HEK293 (cell line): ENCODE measurements at regions not wholly inside any gene's neighbourhood (a gene's known extent, or its start where the extent isn't known, plus 50 kb on each side); places are given as distances from the start of the nearest gene placed in this dataset.

Experiments used
- CTCF ChIA-PET: fragments of 350-600 bp; formaldehyde crosslinking; extraction: SDS; loops from one replicate; lab custom pipeline; 2021; ENCODE audit warnings: antibody characterized with exemption; lab: Yijun Ruan, JAX
- POLR2A ChIA-PET: fragments of 300-600 bp; formaldehyde crosslinking; extraction: SDS; loops from one replicate; lab custom pipeline; 2020; ENCODE audit warnings: antibody characterized with exemption, inconsistent platforms; lab: Yijun Ruan, JAX
- H3K27ac ChIP-seq: fragments of 200-500 bp; sonication (Bioruptor generic); 2 replicates; pipeline ENCODE4 v1.5.1; 2014; ENCODE audit warnings: low read depth, low read length, control low read depth, inconsistent platforms; ENCODE audit errors: extremely low read depth
- H3K36me3 ChIP-seq, 2 experiments: fragments of 200-500 bp in 1 of 2; sonication (Bioruptor generic) in 1 of 2; 1 replicate in 1 of 2; 2 replicates in 1 of 2; pipeline ENCODE4 v1.5.1; 2014 to 2017; ENCODE audit warnings: inconsistent platforms in 2 of 2, low read length in 2 of 2; ENCODE audit not compliant: control insufficient read depth in 2 of 2, insufficient read depth in 1 of 2
- H3K4me1 ChIP-seq: fragments of 200-500 bp; sonication (Bioruptor generic); 2 replicates; pipeline ENCODE4 v1.5.1; 2014; ENCODE audit warnings: mild to moderate bottlenecking, low read length, inconsistent platforms; ENCODE audit not compliant: control insufficient read depth, insufficient read depth
- H3K4me3 ChIP-seq: 2 replicates; pipeline ENCODE4 v1.5.1; 2011; ENCODE audit warnings: low read depth, mild to moderate bottlenecking, control low read depth, low read length, moderate library complexity
- H3K9me3 ChIP-seq: fragments of 200-500 bp; sonication (Bioruptor generic); 2 replicates; pipeline ENCODE4 v1.5.1; 2014; ENCODE audit warnings: low read depth, low read length, inconsistent platforms; ENCODE audit not compliant: control insufficient read depth, insufficient read depth
- HOXD13 ChIP-seq: sonication (generic); formaldehyde crosslinking; IDR thresholded peaks from 2 replicates; pipeline ENCODE4 v1.8.0; 2022; ENCODE audit warnings: missing genetic modification reagents, borderline replicate concordance
- INSM2 ChIP-seq: fragments of 450-650 bp; formaldehyde crosslinking; IDR thresholded peaks from 2 replicates; pipeline ENCODE4 v1.5.1; 2016; ENCODE audit warnings: missing biosample characterization, missing genetic modification characterization
- KLF16 ChIP-seq: fragments of 450-650 bp; formaldehyde crosslinking; IDR thresholded peaks from 2 replicates; pipeline ENCODE4 v1.5.1; 2017; ENCODE audit warnings: missing biosample characterization, missing genetic modification characterization
- PRDM2 ChIP-seq: fragments of 450-650 bp; formaldehyde crosslinking; IDR thresholded peaks from 2 replicates; pipeline ENCODE4 v1.5.1; 2016; ENCODE audit warnings: missing biosample characterization, missing genetic modification characterization, borderline replicate concordance
- SCRT1 ChIP-seq: fragments of 450-650 bp; formaldehyde crosslinking; IDR thresholded peaks from 2 replicates; pipeline ENCODE4 v1.5.1; 2016; ENCODE audit warnings: missing biosample characterization, missing genetic modification characterization, borderline replicate concordance
- SETDB1 ChIP-seq: IDR thresholded peaks from one replicate; pipeline ENCODE4 v1.6.1; 2017; ENCODE audit warnings: mild to moderate bottlenecking, low read length, moderate library complexity, mixed read lengths; ENCODE audit not compliant: insufficient read length
- SP2 ChIP-seq: fragments of 450-650 bp; formaldehyde crosslinking; IDR thresholded peaks from 2 replicates; pipeline ENCODE4 v1.5.1; 2016; ENCODE audit warnings: missing biosample characterization, missing genetic modification characterization
- SP3 ChIP-seq: fragments of 450-650 bp; formaldehyde crosslinking; IDR thresholded peaks from 2 replicates; pipeline ENCODE4 v1.5.1; 2016; ENCODE audit warnings: missing biosample characterization, missing genetic modification characterization
- ZNF146 ChIP-seq: fragments of 450-650 bp; formaldehyde crosslinking; IDR thresholded peaks from 2 replicates; pipeline ENCODE4 v1.5.1; 2016; ENCODE audit warnings: missing biosample characterization, missing genetic modification characterization
- ZNF155 ChIP-seq: fragments of 450-650 bp; formaldehyde crosslinking; IDR thresholded peaks from 2 replicates; pipeline ENCODE4 v1.5.1; 2016; ENCODE audit warnings: missing biosample characterization, missing genetic modification characterization
- ZNF202 ChIP-seq: fragments of 450-650 bp; formaldehyde crosslinking; IDR thresholded peaks from 2 replicates; pipeline ENCODE4 v1.5.1; 2016; ENCODE audit warnings: missing biosample characterization, missing genetic modification characterization, borderline replicate concordance
- ZNF274 ChIP-seq, 2 experiments: fragments of 200-500 bp in 1 of 2; fragments of 450-650 bp in 1 of 2; sonication (Bioruptor generic) in 1 of 2; formaldehyde crosslinking in 1 of 2; IDR thresholded peaks; 2 replicates each; pipeline versions ENCODE4 v1.5.1 to v1.6.1; 2014 to 2016; ENCODE audit warnings: borderline replicate concordance in 1 of 2, inconsistent platforms in 1 of 2, low read length in 1 of 2, missing biosample characterization in 1 of 2, missing genetic modification characterization in 1 of 2
- ZNF426 ChIP-seq: fragments of 450-650 bp; formaldehyde crosslinking; IDR thresholded peaks from 2 replicates; pipeline ENCODE4 v1.5.1; 2017; ENCODE audit warnings: missing biosample characterization, missing genetic modification characterization, mild to moderate bottlenecking, inconsistent platforms, moderate library complexity
- ZNF449 ChIP-seq: fragments of 450-650 bp; formaldehyde crosslinking; IDR thresholded peaks from 2 replicates; pipeline ENCODE4 v1.5.1; 2017; ENCODE audit warnings: missing biosample characterization, mild to moderate bottlenecking, missing genetic modification characterization, moderate library complexity
- ZNF571 ChIP-seq: fragments of 450-650 bp; formaldehyde crosslinking; IDR thresholded peaks from 2 replicates; pipeline ENCODE4 v1.5.0; 2017; ENCODE audit warnings: missing biosample characterization, missing genetic modification characterization
- ZNF707 ChIP-seq: fragments of 450-650 bp; formaldehyde crosslinking; IDR thresholded peaks from 2 replicates; pipeline ENCODE4 v1.5.1; 2016; ENCODE audit warnings: missing biosample characterization, missing genetic modification characterization
- ZNF776 ChIP-seq: fragments of 450-650 bp; formaldehyde crosslinking; IDR thresholded peaks from 2 replicates; pipeline ENCODE4 v1.5.0; 2017; ENCODE audit warnings: missing biosample characterization, missing genetic modification characterization, borderline replicate concordance
- ZSCAN23 ChIP-seq: fragments of 450-650 bp; formaldehyde crosslinking; IDR thresholded peaks from 2 replicates; pipeline ENCODE4 v1.5.1; 2016; ENCODE audit warnings: missing biosample characterization, missing genetic modification characterization

- no peaks in the 10 kb centered on the region for H3K9me3 ChIP-seq
- no peaks in the 10 kb centered on the region for H3K4me1 ChIP-seq
- TF ChIP-seq HOXD13 (no peak), ZNF707 (tag by site-specific recombination) (no peak), SP2 (tag by site-specific recombination) (no peak)
- H3K27ac ChIP-seq, result no peak overlapping the region
- no peaks in the 10 kb centered on the region for H3K36me3 ChIP-seq
- H3K4me3 ChIP-seq, result no peak overlapping the region
- ChIA-PET POLR2A (no interaction called here), CTCF (interaction anchor here (0.6 kb wide), 1 partner anchor 673 kb away, joined by 3 read pairs; no protein-coding TSS in a partner anchor)
Measured at GRCh38 chr12:97701901-97702300, 239.3 kb downstream of the RMST start.

- Histone ChIP-seq H3K9me3 (no peaks in the 10 kb centered on the region), H3K27ac (no peak overlapping the region), H3K4me3 (no peak overlapping the region), H3K36me3 (no peaks in the 10 kb centered on the region), H3K4me1 (no peaks in the 10 kb centered on the region)
- TF ChIP-seq PRDM2 (tag by site-specific recombination) (no peak), SCRT1 (no peak), INSM2 (tag by site-specific recombination) (no peak), ZNF449 (tag by site-specific recombination) (no peak), ZNF202 (tag by site-specific recombination) (no peak), SETDB1 (no peak), ZNF571 (no peak), ZNF155 (tag by site-specific recombination) (no peak), ZNF146 (no peak), KLF16 (tag by site-specific recombination) (no peak), SP3 (tag by site-specific recombination) (no peak), ZSCAN23 (no peak), ZNF776 (tag by site-specific recombination) (no peak), ZNF426 (tag by site-specific recombination) (no peak), ZNF274 (IDR thresholded peaks at IDR 0.05; ENCODE audit: low read length) (no peak), ZNF274 (tag by site-specific recombination; IDR thresholded peaks at IDR 0.05; ENCODE audit: borderline replicate concordance) (no peak)
- POLR2A ChIA-PET, result no interaction called here
- CTCF ChIA-PET, result no interaction called here
Measured at GRCh38 chr12:97711392-97711791, 248.8 kb downstream of the RMST start.
